ENCODE measurements at regions not wholly inside any gene's neighbourhood (a gene's known extent, or its start where the extent isn't known, plus 50 kb on each side); places are given as distances from the start of the nearest gene placed in this dataset.

GRCh38 chr5:172505845-172506244 is 51.5 kb upstream of the SH3PXD2B start:
- Histone ChIP-seq H3K14ac (ENCODE audit: insufficient read length) (no peak overlapping the region), H4K8ac (ENCODE audit: extremely low read depth, insufficient read depth, low read length) (no peak overlapping the region), H3K9ac (replicated peaks in 1 of 4; ENCODE audit: extremely low read depth in 1 of 4, low read depth in 3 of 4, low read length in 3 of 4) (no peak overlapping the region), H2AK5ac (ENCODE audit: low read depth, low read length) (no peak overlapping the region), H2BK20ac (ENCODE audit: low read length) (no peak overlapping the region), H3K4me3 (ENCODE audit: extremely low read depth in 1 of 4, insufficient read depth in 2 of 4, low read depth in 3 of 4, low read length in 4 of 4) (no peak overlapping the region), H3K9me3 (ENCODE audit: insufficient read depth in 2 of 2, low read depth in 1 of 2, low read length in 1 of 2) (no peaks in the 10 kb centered on the region), H2AFZ (ENCODE audit: low read length) (no peak overlapping the region), H3K27ac (ENCODE audit: low read depth, low read length) (no peak overlapping the region), H3K23me2 (ENCODE audit: low read depth, low read length) (no peaks in the 10 kb centered on the region), H4K20me1 (replicated peaks in 1 of 2; ENCODE audit: control insufficient read depth in 1 of 2, insufficient read depth in 2 of 2, low read length in 2 of 2) (no peaks in the 10 kb centered on the region), H3K23ac (ENCODE audit: insufficient read length) (no peak overlapping the region), H3K56ac (replicated peaks; ENCODE audit: insufficient read length, low read depth, low read length) (no peak overlapping the region), H3K4me2 (ENCODE audit: insufficient read depth in 1 of 2, low read depth in 2 of 2, low read length in 2 of 2) (no peak overlapping the region), H3K36me3 (ENCODE audit: control insufficient read depth in 2 of 4, insufficient read depth in 4 of 4, low read length in 3 of 4) (no peaks in the 10 kb centered on the region), H4K5ac (ENCODE audit: insufficient read length, low read depth, low read length) (no peak overlapping the region), H4K91ac (replicated peaks; ENCODE audit: insufficient read length, low read length) (no peak overlapping the region), H2BK5ac (ENCODE audit: low read depth, low read length) (no peak overlapping the region), H3K79me2 (ENCODE audit: control insufficient read depth in 1 of 2, insufficient read depth in 2 of 2, low read length in 2 of 2) (no peaks in the 10 kb centered on the region), H3K18ac (ENCODE audit: extremely low read depth, low read length) (no peak overlapping the region), H2BK120ac (replicated peaks; ENCODE audit: low read depth, low read length) (no peak overlapping the region), H3K79me1 (ENCODE audit: low read depth, low read length) (no peaks in the 10 kb centered on the region), H3K4ac (replicated peaks; ENCODE audit: insufficient read length, low read depth, low read length) (no peak overlapping the region), H2BK12ac (ENCODE audit: low read depth, low read length) (no peak overlapping the region), H3K4me1 (replicated peaks in 1 of 4; ENCODE audit: control insufficient read depth in 3 of 4, insufficient read depth in 4 of 4, low read length in 3 of 4) (peaks cover 0 to 4% (median 2%) of the 10 kb centered on the region in 4 experiments; a peak in 4 of 7 replicates), H2BK15ac (ENCODE audit: low read length) (no peak overlapping the region), H3K27me3 (replicated peaks in 1 of 4; ENCODE audit: control insufficient read depth in 3 of 4, extremely low read depth in 1 of 4, insufficient read depth in 3 of 4, low read length in 3 of 4) (peaks cover 0 to 2% (median 1%) of the 10 kb centered on the region in 4 experiments; a peak in 3 of 7 replicates)
- ChIA-PET CTCF (ENCODE audit: partially characterized antibody) (interaction anchor here (0.9 kb wide), 1 partner anchor 27 kb away, joined by 3 read pairs; no protein-coding TSS in a partner anchor), POLR2A (ENCODE audit: partially characterized antibody) (no interaction called here)
- WGBS, 2 experiments (ENCODE audit: extremely low coverage in 1 of 2, insufficient coverage in 1 of 2, insufficient read length in 1 of 2, insufficient replicate concordance in 2 of 2, low coverage in 1 of 2, low lambda C conversion rate in 2 of 2, missing lambda C conversion rate in 1 of 2), result 90% methylated on average over 7 of the region's 7 CpGs; no CpG with 5 or more reads in 1 of the 2 experiments
- FAIRE-seq, result no peak
- TF ChIP-seq NRF1 (IDR thresholded peaks at IDR 0.05; ENCODE audit: low read depth, low read length), result no peak
- peak in 1 of 2 experiments; percentile 14 for DNase-seq (ENCODE audit: low read depth in 1 of 2, low spot score in 2 of 2)

Measured in H1 (cell line).